H9 (cell line): ENCODE measurements at regions not wholly inside any gene's neighbourhood (a gene's known extent, or its start where the extent isn't known, plus 50 kb on each side); places are given as distances from the start of the nearest gene placed in this dataset.

Source experiments
- DNase-seq: peaks from one replicate; pipeline ENCODE4 v3.0.0-alpha.2; 2017
- H2AFZ ChIP-seq: one replicate; pipeline ENCODE4 v1.6.1; 2013; ENCODE audit warnings: mild to moderate bottlenecking, low read length, control low read depth, moderate library complexity
- H2AK5ac ChIP-seq: 2 replicates; pipeline ENCODE4 v1.6.1; 2013; ENCODE audit warnings: low read length, control low read depth, mixed read lengths; ENCODE audit not compliant: insufficient read length
- H2BK120ac ChIP-seq: one replicate; pipeline ENCODE4 v1.6.1; 2013; ENCODE audit warnings: low read depth, mild to moderate bottlenecking, low read length, control low read depth, inconsistent platforms; ENCODE audit not compliant: poor library complexity, severe bottlenecking
- H2BK12ac ChIP-seq: 2 replicates; pipeline ENCODE4 v1.6.1; 2013; ENCODE audit warnings: low read length, control low read depth, mixed read lengths, low read depth; ENCODE audit not compliant: insufficient read length
- H2BK15ac ChIP-seq: 2 replicates; pipeline ENCODE4 v1.6.1; 2013; ENCODE audit warnings: low read depth, low read length, control low read depth
- H2BK20ac ChIP-seq: one replicate; pipeline ENCODE4 v1.6.1; 2013; ENCODE audit warnings: low read depth, mild to moderate bottlenecking, low read length, control low read depth, inconsistent platforms; ENCODE audit not compliant: poor library complexity, severe bottlenecking
- H2BK5ac ChIP-seq: 2 replicates; pipeline ENCODE4 v1.6.1; 2013; ENCODE audit warnings: low read length, control low read depth, mixed read lengths; ENCODE audit not compliant: insufficient read length
- H3K14ac ChIP-seq: 2 replicates; pipeline ENCODE4 v1.6.1; 2013; ENCODE audit warnings: low read length, control low read depth; ENCODE audit not compliant: insufficient read depth
- H3K18ac ChIP-seq: 2 replicates; pipeline ENCODE4 v1.6.1; 2013; ENCODE audit warnings: low read depth, mild to moderate bottlenecking, mixed read lengths, low read length, control low read depth; ENCODE audit not compliant: insufficient read length
- H3K23ac ChIP-seq: 2 replicates; pipeline ENCODE4 v1.6.1; 2013; ENCODE audit warnings: low read length, control low read depth, mixed read lengths, low read depth; ENCODE audit not compliant: insufficient read length
- H3K23me2 ChIP-seq: 2 replicates; pipeline ENCODE4 v1.6.1; 2013; ENCODE audit warnings: low read depth, mild to moderate bottlenecking, mixed read lengths, low read length, control low read depth; ENCODE audit not compliant: insufficient read length, poor library complexity, severe bottlenecking
- H3K27ac ChIP-seq: 2 replicates; pipeline ENCODE4 v1.5.1; 2013; ENCODE audit warnings: low read length, control low read depth, mixed read lengths, low read depth; ENCODE audit not compliant: insufficient read length
- H3K27me3 ChIP-seq: 2 replicates; pipeline ENCODE4 v1.6.1; 2013; ENCODE audit warnings: low read length, control low read depth, inconsistent platforms; ENCODE audit not compliant: insufficient read depth
- H3K4ac ChIP-seq: 2 replicates; pipeline ENCODE4 v1.6.1; 2013; ENCODE audit warnings: low read depth, mild to moderate bottlenecking, control low read depth, inconsistent platforms, low read length, moderate library complexity
- H3K4me1 ChIP-seq: 2 replicates; pipeline ENCODE4 v1.6.1; 2013; ENCODE audit warnings: low read length, control low read depth, inconsistent platforms; ENCODE audit not compliant: insufficient read depth
- H3K4me2 ChIP-seq: 2 replicates; pipeline ENCODE4 v1.6.1; 2013; ENCODE audit warnings: low read length, control low read depth, mixed read lengths; ENCODE audit not compliant: insufficient read length, insufficient read depth
- H3K56ac ChIP-seq: 2 replicates; pipeline ENCODE4 v1.6.1; 2013; ENCODE audit warnings: low read depth, mild to moderate bottlenecking, mixed read lengths, low read length, control low read depth; ENCODE audit not compliant: insufficient read length
- H3K79me1 ChIP-seq: 2 replicates; pipeline ENCODE4 v1.6.1; 2013; ENCODE audit warnings: low read depth, mild to moderate bottlenecking, moderate library complexity, low read length, control low read depth, inconsistent platforms; ENCODE audit not compliant: insufficient read depth, poor library complexity, severe bottlenecking
- H3K79me2 ChIP-seq: 2 replicates; pipeline ENCODE4 v1.6.1; 2013; ENCODE audit warnings: low read length, control low read depth, inconsistent platforms; ENCODE audit not compliant: insufficient read depth
- H3K9ac ChIP-seq: 2 replicates; pipeline ENCODE4 v1.6.1; 2013; ENCODE audit warnings: low read length, control low read depth, mixed read lengths; ENCODE audit not compliant: insufficient read length; ENCODE audit errors: extremely low read depth
- H3K9me3 ChIP-seq: one replicate; pipeline ENCODE4 v1.6.1; 2013; ENCODE audit warnings: low read depth, low read length, inconsistent platforms; ENCODE audit not compliant: control insufficient read depth
- H3T11ph ChIP-seq: one replicate; pipeline ENCODE4 v1.6.1; 2013; ENCODE audit warnings: mild to moderate bottlenecking, low read length, control low read depth, inconsistent platforms
- H4K20me1 ChIP-seq: one replicate; pipeline ENCODE4 v1.6.1; 2013; ENCODE audit not compliant: control insufficient read depth, insufficient read length, insufficient read depth
- H4K5ac ChIP-seq: 2 replicates; pipeline ENCODE4 v1.6.1; 2013; ENCODE audit warnings: low read depth, mild to moderate bottlenecking, mixed read lengths, low read length, control low read depth; ENCODE audit not compliant: insufficient read length
- H4K8ac ChIP-seq: replicated peaks from 2 replicates; pipeline ENCODE4 v1.6.1; 2013; ENCODE audit warnings: low read length, control low read depth, mixed read lengths, low read depth; ENCODE audit not compliant: insufficient read length
- H4K91ac ChIP-seq: 2 replicates; pipeline ENCODE4 v1.6.1; 2013; ENCODE audit warnings: low read depth, mild to moderate bottlenecking, moderate library complexity, mixed read lengths, low read length, control low read depth; ENCODE audit not compliant: insufficient read length
- H3K27ac Mint-ChIP-seq, 3 experiments: 2 replicates in 2 of 3; 3 replicates in 1 of 3; pipeline ENCODE4 v1.8.0; 2020 to 2021; ENCODE audit warnings: mixed read lengths in 3 of 3, mild to moderate bottlenecking in 1 of 3, moderate library complexity in 1 of 3
- H3K27me3 Mint-ChIP-seq: 2 replicates; pipeline ENCODE4 v1.8.0; 2021; ENCODE audit warnings: low read depth, mild to moderate bottlenecking, moderate library complexity, mixed read lengths
- H3K36me3 Mint-ChIP-seq, 3 experiments: 2 replicates in 2 of 3; 3 replicates in 1 of 3; pipeline ENCODE4 v1.8.0; 2020 to 2021; ENCODE audit warnings: low read depth in 3 of 3, mixed read lengths in 3 of 3; ENCODE audit not compliant: insufficient read depth in 1 of 3
- H3K4me1 Mint-ChIP-seq, 2 experiments: 2 replicates each; pipeline ENCODE4 v1.8.0; 2020; ENCODE audit warnings: mixed read lengths in 2 of 2
- H3K4me3 Mint-ChIP-seq, 2 experiments: 2 replicates in 1 of 2; 3 replicates in 1 of 2; pipeline ENCODE4 v1.8.0; 2020 to 2021; ENCODE audit warnings: mild to moderate bottlenecking in 2 of 2, mixed read lengths in 2 of 2, moderate library complexity in 1 of 2
- H3K9me3 Mint-ChIP-seq, 2 experiments: 2 replicates in 1 of 2; 3 replicates in 1 of 2; pipeline ENCODE4 v1.8.0; 2020; ENCODE audit warnings: mild to moderate bottlenecking in 2 of 2, mixed read lengths in 2 of 2, moderate library complexity in 1 of 2
- WGBS: extraction: QIAGEN DNeasy Blood & Tissue Kit; methylation state at CpG from one replicate; pipeline ENCODE4 v1.1.7; 2013; ENCODE audit warnings: missing lambda C conversion rate, low lambda C conversion rate, mixed read lengths; ENCODE audit not compliant: insufficient read length; ENCODE audit errors: extremely low coverage; 5-methylcytosine and 5-hydroxymethylcytosine counted together
- TF ChIP-seq, protein P1 (sequence below): fragments of 200-600 bp; sonication (generic); conservative IDR thresholded peaks from 3 replicates; pipeline ENCODE4 v1.8.0; 2021; ENCODE audit warnings: antibody characterized with exemption, mild to moderate bottlenecking

GRCh38 chr20:1777476-1777820 lies 117.8 kb upstream of the SIRPA start:
- H3K4me3 Mint-ChIP-seq: peak overlapping the region; percentile 84 to 93
- H3K36me3 Mint-ChIP-seq: no peaks in the 10 kb centered on the region; a peak in 2 of 7 replicates
- peaks cover 10 to 16% of the 10 kb centered on the region in 2 experiments for H3K4me1 Mint-ChIP-seq
- Histone ChIP-seq H3K9me3 (no peaks in the 10 kb centered on the region), H3K9ac (no peak overlapping the region), H2BK15ac (no peak overlapping the region), H2BK5ac (no peak overlapping the region), H2AK5ac (no peak overlapping the region), H3K23me2 (peaks cover 10% of the 10 kb centered on the region), H4K5ac (no peak overlapping the region), H3K27ac (no peak overlapping the region), H3K56ac (no peak overlapping the region), H3K79me2 (no peaks in the 10 kb centered on the region), H2BK12ac (no peak overlapping the region), H4K20me1 (no peaks in the 10 kb centered on the region), H3K27me3 (no peaks in the 10 kb centered on the region), H4K8ac (no peak overlapping the region), H2AFZ (no peak overlapping the region), H4K91ac (no peak overlapping the region), H2BK120ac (no peak overlapping the region), H3K79me1 (no peaks in the 10 kb centered on the region), H3K14ac (no peak overlapping the region), H3T11ph (no peak overlapping the region), H3K4ac (no peak overlapping the region), H3K18ac (no peak overlapping the region), H3K4me2 (no peak overlapping the region), H2BK20ac (no peak overlapping the region), H3K23ac (no peak overlapping the region), H3K4me1 (no peaks in the 10 kb centered on the region)
- no peaks in the 10 kb centered on the region for H3K9me3 Mint-ChIP-seq
- TF ChIP-seq, protein P1, sequence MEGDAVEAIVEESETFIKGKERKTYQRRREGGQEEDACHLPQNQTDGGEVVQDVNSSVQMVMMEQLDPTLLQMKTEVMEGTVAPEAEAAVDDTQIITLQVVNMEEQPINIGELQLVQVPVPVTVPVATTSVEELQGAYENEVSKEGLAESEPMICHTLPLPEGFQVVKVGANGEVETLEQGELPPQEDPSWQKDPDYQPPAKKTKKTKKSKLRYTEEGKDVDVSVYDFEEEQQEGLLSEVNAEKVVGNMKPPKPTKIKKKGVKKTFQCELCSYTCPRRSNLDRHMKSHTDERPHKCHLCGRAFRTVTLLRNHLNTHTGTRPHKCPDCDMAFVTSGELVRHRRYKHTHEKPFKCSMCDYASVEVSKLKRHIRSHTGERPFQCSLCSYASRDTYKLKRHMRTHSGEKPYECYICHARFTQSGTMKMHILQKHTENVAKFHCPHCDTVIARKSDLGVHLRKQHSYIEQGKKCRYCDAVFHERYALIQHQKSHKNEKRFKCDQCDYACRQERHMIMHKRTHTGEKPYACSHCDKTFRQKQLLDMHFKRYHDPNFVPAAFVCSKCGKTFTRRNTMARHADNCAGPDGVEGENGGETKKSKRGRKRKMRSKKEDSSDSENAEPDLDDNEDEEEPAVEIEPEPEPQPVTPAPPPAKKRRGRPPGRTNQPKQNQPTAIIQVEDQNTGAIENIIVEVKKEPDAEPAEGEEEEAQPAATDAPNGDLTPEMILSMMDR: no peak
- DNase-seq: no peak
- peak overlapping the region in 2 of 3 experiments; percentile 5 to 32; a peak in 1 of 7 replicates for H3K27ac Mint-ChIP-seq
- WGBS: no CpG with 5 or more reads among the region's 14 CpGs
- H3K27me3 Mint-ChIP-seq: peaks cover 21% of the 10 kb centered on the region
